Esophagus squamous epithelium (tissue), 5 donors: ENCODE measurements at regions not wholly inside any gene's neighbourhood (a gene's known extent, or its start where the extent isn't known, plus 50 kb on each side); places are given as distances from the start of the nearest gene placed in this dataset.

Experiments
- DNase-seq: peaks from one replicate; lab custom pipeline; 2025; lab: John Stamatoyannopoulos, UW
- H3K27ac ChIP-seq, 4 donors: fragments of 200-600 bp; sonication (generic); one replicate each; pipeline ENCODE4 v1.5.1; 2016 to 2019; ENCODE audit warnings: mild to moderate bottlenecking in 1 of 4
- H3K27me3 ChIP-seq, 4 donors: fragments of 200-600 bp; sonication (generic); 1 replicate in 3 of 4; 2 replicates in 1 of 4; pipeline versions ENCODE4 v1.5.1 to v1.6.0; 2017 to 2021; ENCODE audit warnings: antibody characterized with exemption in 1 of 4
- H3K36me3 ChIP-seq, 3 donors: fragments of 200-600 bp; sonication (generic); one replicate each; pipeline ENCODE4 v1.5.1; 2016 to 2019
- H3K4me1 ChIP-seq, 3 donors: fragments of 200-600 bp; sonication (generic); one replicate each; pipeline ENCODE4 v1.5.1; 2017 to 2019
- H3K4me3 ChIP-seq, 4 donors: fragments of 200-600 bp; sonication (generic); 1 replicate in 3 of 4; 2 replicates in 1 of 4; pipeline ENCODE4 v1.5.1; 2016 to 2019; ENCODE audit warnings: mild to moderate bottlenecking in 2 of 4, moderate library complexity in 1 of 4
- H3K9me3 ChIP-seq, 3 donors: fragments of 200-600 bp; sonication (generic); one replicate each; pipeline ENCODE4 v1.5.1; 2016 to 2019
- CTCF ChIP-seq, 6 experiments: fragments of 450-650 bp in 4 of 6; fragments of 200-600 bp in 2 of 6; sonication (generic) in 2 of 6; IDR thresholded peaks; one replicate each; pipeline ENCODE4 v1.5.1; 2016 to 2019; ENCODE audit warnings: antibody characterized with exemption in 6 of 6, mild to moderate bottlenecking in 4 of 6, moderate library complexity in 4 of 6
- POLR2A ChIP-seq, 4 donors: fragments of 450-650 bp; IDR thresholded peaks; one replicate each; pipeline ENCODE4 v1.6.1; 2017; ENCODE audit warnings: antibody characterized with exemption in 4 of 4, mild to moderate bottlenecking in 4 of 4, moderate library complexity in 3 of 4
- WGBS, 2 donors: methylation state at CpG; one replicate each; pipeline ENCODE4 v1.1.5; 2018; 5-methylcytosine and 5-hydroxymethylcytosine counted together
- intact Hi-C: fragments of 100-400 bp; cut with DNase I; formaldehyde crosslinking; loops from one replicate; pipeline ENCODE4 v1.15.0; 2022
- donor health status: DM: yes; HTN: yes; CAD: no.

GRCh38 chr18:75132098-75132870 is 76.7 kb downstream of the PTGR3 start:
- Histone ChIP-seq H3K36me3 (no peaks in the 10 kb centered on the region), H3K9me3 (no peaks in the 10 kb centered on the region), H3K4me1 (peaks cover 0 to 5% (median 0%) of the 10 kb centered on the region in 3 donors), H3K27me3 (no peaks in the 10 kb centered on the region), H3K4me3 (no peak overlapping the region), H3K27ac (no peak overlapping the region)
- intact Hi-C loops: no loop called here
- DNase-seq: no peak
- WGBS, 2 donors: 89 to 92% methylated on average over 19 to 20 of the region's 27 CpGs
- TF ChIP-seq CTCF (IDR thresholded peaks at IDR 0.05) (no peak), POLR2A (IDR thresholded peaks at IDR 0.05) (no peak)

- DNase-seq: no peak
- no peaks in the 10 kb centered on the region for H3K36me3 ChIP-seq
Observed at GRCh38 chr18:75131381-75132000, 77.4 kb downstream of the PTGR3 start.

GRCh38 chr18:75130591-75131328 is 78.2 kb downstream of the PTGR3 start:
- Histone ChIP-seq H3K4me1 (peaks cover 0 to 5% (median 0%) of the 10 kb centered on the region in 3 donors), H3K27ac (no peak overlapping the region), H3K9me3 (no peaks in the 10 kb centered on the region), H3K4me3 (peak overlapping the region in 1 of 4 donors; percentile 7), H3K36me3 (no peaks in the 10 kb centered on the region), H3K27me3 (no peaks in the 10 kb centered on the region)
- 70 to 79% methylated on average over 4 to 9 of the region's 13 CpGs for WGBS, 2 donors
- intact Hi-C loops: no loop called here
- TF ChIP-seq POLR2A (IDR thresholded peaks at IDR 0.05) (no peak), CTCF (IDR thresholded peaks at IDR 0.05) (no peak)
- no peak for DNase-seq

More at GRCh38 chr18:75131381-75132000, 77.4 kb downstream of the PTGR3 start:
- whole genome bisulfite sequencing, 2 donors: 51 to 62% methylated on average over 9 to 14 of the region's 20 CpGs
- peak overlapping the region in 1 of 4 donors; percentile 35 for H3K4me3 ChIP-seq
- TF ChIP-seq CTCF (IDR thresholded peaks at IDR 0.05) (no peak), POLR2A (IDR thresholded peaks at IDR 0.05) (no peak)
- H3K27me3 ChIP-seq: no peaks in the 10 kb centered on the region
- no peak overlapping the region for H3K27ac ChIP-seq
- peaks cover 0 to 5% (median 0%) of the 10 kb centered on the region in 3 donors for H3K4me1 ChIP-seq
- intact Hi-C loops: no loop called here
- H3K9me3 ChIP-seq: no peaks in the 10 kb centered on the region

- TF ChIP-seq POLR2A (IDR thresholded peaks at IDR 0.05) (no peak), CTCF (IDR thresholded peaks at IDR 0.05) (no peak)
- Histone ChIP-seq H3K27me3 (no peaks in the 10 kb centered on the region), H3K4me1 (peaks cover 0 to 5% (median 0%) of the 10 kb centered on the region in 3 donors), H3K4me3 (no peak overlapping the region), H3K27ac (no peak overlapping the region), H3K9me3 (no peaks in the 10 kb centered on the region), H3K36me3 (no peaks in the 10 kb centered on the region)
- intact Hi-C loops: no loop called here
- no peak for DNase-seq
- 81 to 93% methylated on average over 8 to 9 of the region's 18 CpGs for WGBS, 2 donors
Observed at GRCh38 chr18:75129717-75130477, 79.0 kb downstream of the PTGR3 start.
